BLaER1 treated with 17β-estradiol and CSF1 and Interleukin-3, amounts not matched to agents 10 nM and 100 nM (cell line): ENCODE measurements at regions not wholly inside any gene's neighbourhood (a gene's known extent, or its start where the extent isn't known, plus 50 kb on each side); places are given as distances from the start of the nearest gene placed in this dataset.
"Not testable (repeated sequence)": the region's sequence is repeated elsewhere in the genome, so short reads cannot be mapped to it uniquely, and the experiment has no call there.

Experiments
- H3K27ac ChIP-seq, 11 experiments: shearing (Covaris generic); formaldehyde crosslinking; 2 replicates each; pipeline ENCODE4 v1.8.1; 2022
- H3K27me3 ChIP-seq, 11 experiments: shearing (Covaris generic); formaldehyde crosslinking; 2 replicates each; pipeline ENCODE4 v1.8.1; 2022
- H3K36me3 ChIP-seq, 11 experiments: shearing (Covaris generic); formaldehyde crosslinking; 2 replicates each; pipeline ENCODE4 v1.8.1; 2022
- H3K4me1 ChIP-seq, 10 experiments: shearing (Covaris generic); formaldehyde crosslinking; 2 replicates each; pipeline ENCODE4 v1.8.1; 2022
- H3K4me2 ChIP-seq, 11 experiments: shearing (Covaris generic); formaldehyde crosslinking; 2 replicates each; pipeline ENCODE4 v1.8.1; 2022
- H3K4me3 ChIP-seq, 10 experiments: shearing (Covaris generic); formaldehyde crosslinking; 2 replicates each; pipeline ENCODE4 v1.8.1; 2022
- H3K9ac ChIP-seq, 11 experiments: shearing (Covaris generic); formaldehyde crosslinking; 2 replicates each; pipeline ENCODE4 v1.8.1; 2022
- H3K9me3 ChIP-seq, 11 experiments: shearing (Covaris generic); formaldehyde crosslinking; replicated peaks in 1 of 11; 2 replicates each; pipeline ENCODE4 v1.8.1; 2022
- H4K20me1 ChIP-seq, 11 experiments: shearing (Covaris generic); formaldehyde crosslinking; 2 replicates each; pipeline ENCODE4 v1.8.1; 2022
- Cebpa-rat ChIP-seq, 11 experiments: shearing (Covaris generic); IDR thresholded peaks; 2 replicates each; pipeline ENCODE4 v1.8.1; 2022

DNA sequence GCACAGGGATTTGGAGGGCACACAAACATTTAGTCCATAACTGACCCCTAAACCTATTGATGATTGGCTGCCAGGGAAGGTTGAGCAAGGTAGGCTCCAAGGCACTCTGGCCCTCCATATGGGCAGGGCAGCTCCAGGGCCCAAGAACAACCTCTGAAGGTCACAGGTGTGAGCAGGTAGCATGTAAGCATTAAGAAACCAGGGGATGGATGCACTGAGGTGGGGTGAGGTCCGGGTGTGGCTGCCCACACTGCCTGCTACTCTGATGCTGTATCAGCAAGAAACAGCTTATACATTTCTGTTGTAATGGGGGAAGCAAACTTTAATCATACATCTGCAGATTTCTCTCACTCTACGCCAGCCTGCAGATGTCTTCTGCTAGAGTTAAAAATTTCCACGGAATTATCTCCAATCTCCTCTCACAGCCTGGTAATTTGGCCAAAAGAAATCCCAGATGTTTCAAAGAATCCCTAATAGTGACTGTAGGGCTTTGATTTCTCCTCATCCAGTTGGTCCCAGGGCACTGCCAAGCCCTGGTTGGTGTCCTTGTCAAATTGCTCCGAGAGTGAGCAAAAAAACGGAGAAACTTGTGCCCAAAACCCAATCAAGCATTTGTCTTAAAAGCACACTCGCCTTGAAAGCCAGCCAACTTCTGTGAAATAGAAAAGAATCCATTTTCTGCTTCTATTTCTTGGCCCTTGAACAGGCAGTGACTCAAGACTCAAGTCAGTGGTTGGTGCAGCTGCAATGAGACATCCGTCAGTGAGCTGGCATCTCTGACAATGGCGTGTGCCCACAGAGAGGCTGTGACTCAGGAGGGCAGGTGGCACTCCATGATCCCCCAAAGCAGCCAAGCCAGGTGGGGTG, 72.5 kb upstream of the MRI1 start:
- H3K9ac ChIP-seq: no peak overlapping the region
- H4K20me1 ChIP-seq: no peaks in the 10 kb centered on the region
- no peak overlapping the region for H3K4me2 ChIP-seq
- H3K9me3 ChIP-seq: peaks cover 0 to 7% (median 0%) of the 10 kb centered on the region in 11 experiments; a peak in 1 of 22 replicates
- no peak overlapping the region for H3K4me3 ChIP-seq
- no peaks in the 10 kb centered on the region for H3K27me3 ChIP-seq
- H3K27ac ChIP-seq: no peak overlapping the region
- TF ChIP-seq Cebpa-rat (IDR thresholded peaks at IDR 0.05): no peak
- peaks cover 0 to 14% (median 7%) of the 10 kb centered on the region in 10 experiments; a peak in 9 of 20 replicates for H3K4me1 ChIP-seq
- no peaks in the 10 kb centered on the region for H3K36me3 ChIP-seq

DNA sequence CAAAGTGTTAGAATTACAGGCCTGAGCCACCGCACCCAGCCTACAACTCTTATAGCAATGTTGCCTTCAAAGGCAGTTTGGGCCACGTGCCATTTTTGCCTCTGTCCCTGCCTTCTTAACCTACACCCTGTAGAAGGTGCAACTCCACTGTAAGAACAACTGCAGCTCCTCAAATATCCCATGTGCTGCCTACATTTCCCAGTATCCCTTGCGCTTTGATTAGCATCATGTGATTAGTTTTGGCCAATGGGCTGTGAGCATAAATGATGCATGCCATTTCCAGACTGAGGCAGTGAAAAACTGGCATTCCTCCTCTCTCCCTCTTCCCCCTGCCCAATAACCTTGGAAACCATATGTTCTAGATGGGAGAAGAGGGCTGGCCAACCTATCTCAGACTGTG, 75.2 kb upstream of the MRI1 start:
- no peak for TF ChIP-seq Cebpa-rat (IDR thresholded peaks at IDR 0.05)
- Histone ChIP-seq H3K9me3 (no peaks in the 10 kb centered on the region), H3K9ac (no peak overlapping the region), H3K4me1 (peaks cover 13 to 34% (median 23%) of the 10 kb centered on the region in 10 experiments), H3K36me3 (no peaks in the 10 kb centered on the region), H3K4me2 (no peak overlapping the region), H3K27me3 (no peaks in the 10 kb centered on the region), H4K20me1 (no peaks in the 10 kb centered on the region), H3K4me3 (no peak overlapping the region), H3K27ac (no peak overlapping the region)

DNA sequence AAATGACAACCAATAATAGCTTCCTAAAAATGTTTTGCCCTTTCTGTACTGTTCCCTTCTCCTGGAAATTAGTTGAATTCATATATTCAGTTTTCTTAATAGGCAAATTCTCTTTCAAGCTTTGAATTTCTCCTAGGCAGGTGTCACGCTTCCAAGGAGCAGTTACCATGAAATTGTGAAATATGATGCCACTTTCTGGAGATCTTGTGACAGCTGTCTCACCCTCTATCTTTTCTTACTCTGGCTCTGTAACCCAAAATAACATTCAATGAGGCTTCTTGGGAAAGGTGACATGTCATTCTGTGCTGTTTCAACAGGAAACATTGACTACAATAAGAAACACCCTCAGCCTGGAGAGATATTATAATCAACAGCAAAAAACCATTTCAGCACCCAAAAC, 80.3 kb upstream of the MRI1 start:
- Histone ChIP-seq H3K27ac (no peak overlapping the region), H3K4me2 (no peak overlapping the region), H4K20me1 (no peaks in the 10 kb centered on the region), H3K4me1 (peaks cover 13 to 25% (median 16%) of the 10 kb centered on the region in 10 experiments), H3K27me3 (no peaks in the 10 kb centered on the region), H3K9me3 (peaks cover 20 to 28% (median 23%) of the 10 kb centered on the region in 11 experiments), H3K4me3 (no peak overlapping the region), H3K9ac (no peak overlapping the region), H3K36me3 (no peaks in the 10 kb centered on the region)
- no peak for TF ChIP-seq Cebpa-rat (IDR thresholded peaks at IDR 0.05)

DNA sequence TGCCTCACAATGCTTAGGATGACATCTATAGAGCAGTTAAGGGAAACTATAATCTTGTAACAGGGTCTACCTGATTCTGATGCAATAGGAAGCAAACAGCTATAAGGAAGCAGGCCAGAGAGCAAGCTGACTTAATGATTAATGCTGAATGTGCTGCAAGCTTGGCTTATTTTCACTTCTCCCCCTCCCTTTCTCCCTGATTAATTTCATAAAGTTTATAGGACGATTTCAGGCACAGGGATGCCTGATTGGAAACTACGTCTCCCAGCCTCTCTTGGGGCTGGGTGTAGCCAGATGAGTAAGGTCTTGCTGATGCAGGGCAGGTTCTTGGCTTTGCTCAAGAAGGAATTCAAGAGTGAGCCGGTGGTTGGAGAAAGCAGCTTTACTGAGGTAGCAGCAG, 82.8 kb upstream of the MRI1 start:
- H3K27ac ChIP-seq: no peak overlapping the region

DNA sequence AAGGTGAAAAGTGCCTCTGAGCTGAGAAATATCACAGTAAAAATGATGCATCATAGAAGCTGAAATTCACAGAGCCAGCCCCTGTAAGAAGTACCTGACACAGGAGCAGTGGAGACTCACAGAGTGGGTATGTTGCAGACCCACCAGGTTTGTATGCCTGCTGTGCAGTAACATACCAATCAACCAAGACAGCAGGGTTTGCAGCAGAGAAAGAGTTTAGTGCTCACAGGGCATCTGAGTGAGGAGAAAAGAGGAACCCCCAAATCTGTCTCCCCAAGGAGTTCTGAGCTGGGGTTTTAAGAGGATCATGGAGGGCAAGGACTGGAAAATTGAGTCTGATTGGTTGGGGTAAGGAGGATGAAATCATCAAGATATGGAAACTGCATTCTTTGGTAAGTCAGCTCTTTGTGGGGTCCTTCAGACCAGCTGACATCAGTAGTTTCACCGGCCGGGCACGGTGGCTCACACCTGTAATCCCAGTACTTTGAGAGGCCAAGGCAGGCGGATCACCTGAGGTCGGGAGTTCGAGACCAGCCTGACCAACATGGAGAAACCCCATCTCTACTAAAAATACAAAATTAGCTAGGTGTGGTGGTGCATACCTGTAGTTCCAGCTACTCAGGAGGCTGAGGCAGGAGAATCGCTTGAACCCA, 83.5 kb upstream of the MRI1 start:
- H3K4me1 ChIP-seq: peaks cover 6 to 19% (median 12%) of the 10 kb centered on the region in 10 experiments
- H3K36me3 ChIP-seq, H3K27me3 ChIP-seq, H4K20me1 ChIP-seq, H3K9ac ChIP-seq, H3K27ac ChIP-seq, H3K4me2 ChIP-seq, H3K4me3 ChIP-seq: not testable (repeated sequence)
- peaks cover 26 to 53% (median 41%) of the 10 kb centered on the region in 11 experiments for H3K9me3 ChIP-seq

More for the DNA sequence above, 82.8 kb upstream of the MRI1 start:
- Histone ChIP-seq H4K20me1 (no peaks in the 10 kb centered on the region), H3K27me3 (no peaks in the 10 kb centered on the region), H3K4me1 (peaks cover 13 to 25% (median 16%) of the 10 kb centered on the region in 10 experiments), H3K4me2 (no peak overlapping the region), H3K4me3 (no peak overlapping the region), H3K36me3 (no peaks in the 10 kb centered on the region), H3K9ac (no peak overlapping the region), H3K9me3 (peaks cover 26 to 51% (median 39%) of the 10 kb centered on the region in 11 experiments)
- TF ChIP-seq Cebpa-rat (IDR thresholded peaks at IDR 0.05): no peak

DNA sequence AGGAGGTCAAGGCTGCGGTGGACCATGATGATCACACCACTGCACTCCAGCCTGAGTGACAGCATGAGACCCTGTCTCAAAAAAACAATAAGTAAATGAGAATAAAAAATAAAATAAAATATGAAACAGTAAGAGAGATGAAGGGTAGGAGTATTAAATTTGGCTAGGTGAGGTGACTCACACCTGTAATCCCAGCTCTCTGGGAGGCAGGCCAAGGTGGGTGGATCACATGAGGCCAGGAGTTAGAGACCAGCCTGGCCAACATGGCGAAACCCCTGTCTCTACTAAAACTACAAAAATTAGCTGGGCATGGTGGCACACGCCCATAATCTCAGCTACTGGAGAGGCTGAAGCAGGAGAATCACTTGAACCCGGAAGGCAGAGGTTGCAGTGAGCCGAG, 87.4 kb upstream of the MRI1 start:
- peaks cover 41 to 74% (median 59%) of the 10 kb centered on the region in 11 experiments for H3K9me3 ChIP-seq
- not testable (repeated sequence) for H3K36me3 ChIP-seq, H3K4me3 ChIP-seq, H3K4me2 ChIP-seq, H4K20me1 ChIP-seq, H3K9ac ChIP-seq, H3K4me1 ChIP-seq, H3K27me3 ChIP-seq, H3K27ac ChIP-seq

DNA sequence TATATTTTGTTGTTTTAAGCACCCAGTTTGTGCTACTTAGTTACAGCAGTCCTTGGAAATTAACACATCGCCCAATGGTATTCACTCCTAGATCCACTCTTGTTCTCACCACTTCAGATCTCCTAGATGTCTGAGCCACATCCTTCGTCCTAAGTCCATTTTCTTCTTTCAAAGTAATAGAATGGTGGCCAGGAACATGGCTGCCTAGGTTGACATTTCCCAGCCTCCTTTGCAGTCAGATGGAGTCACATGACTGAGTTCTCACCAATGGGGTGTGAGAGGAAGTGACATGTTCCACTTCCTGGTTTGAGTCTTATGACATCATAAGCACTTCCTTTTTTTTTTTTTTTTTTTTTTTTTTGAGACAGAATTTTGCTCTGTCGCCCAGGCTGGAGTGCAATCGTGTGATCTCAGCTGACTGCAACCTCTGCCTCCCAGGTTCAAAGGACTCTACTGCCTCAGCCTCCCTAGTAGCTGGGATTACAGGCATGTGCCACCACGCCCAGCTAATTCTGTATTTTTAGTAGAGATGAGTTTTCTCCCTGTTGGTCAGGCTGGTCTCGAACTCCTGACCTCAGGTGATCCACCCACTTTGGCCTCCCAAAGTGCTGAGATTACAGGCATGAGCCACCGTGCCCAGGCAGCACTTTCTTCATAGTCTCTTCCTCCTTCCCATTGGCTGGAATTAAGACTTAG, 91.7 kb upstream of the MRI1 start:
- H3K36me3 ChIP-seq, H4K20me1 ChIP-seq, H3K27me3 ChIP-seq, H3K9ac ChIP-seq, H3K4me2 ChIP-seq, H3K4me1 ChIP-seq: not testable (repeated sequence)
- Histone ChIP-seq H3K4me3 (peak overlapping the region in 4 of 10 experiments; percentile 1 to 21 (median 8); a peak in 3 of 20 replicates), H3K9me3 (peaks cover 17 to 46% (median 30%) of the 10 kb centered on the region in 11 experiments), H3K27ac (peak overlapping the region in 3 of 11 experiments; percentile 2 to 33 (median 5); a peak in 2 of 22 replicates)

DNA sequence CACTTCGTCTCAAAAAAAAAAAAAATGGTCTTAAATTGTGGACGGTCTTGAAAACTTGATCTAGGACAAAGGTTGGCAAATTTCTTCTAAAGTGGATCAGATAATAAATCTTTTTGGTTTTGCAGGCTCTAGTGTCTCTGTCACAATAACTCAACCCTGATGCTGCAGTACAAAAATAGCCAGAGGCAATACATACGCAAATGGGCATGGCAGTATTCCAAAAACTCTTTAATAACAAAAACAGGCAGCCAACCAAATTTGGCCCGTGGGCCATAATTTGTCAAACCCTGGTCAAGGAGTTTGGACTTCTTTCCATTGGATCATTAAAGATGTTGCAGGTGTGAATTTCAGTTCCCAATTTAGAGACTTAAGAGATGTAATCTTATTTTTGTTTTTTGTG, 93.5 kb upstream of the MRI1 start:
- H3K9ac ChIP-seq: no peak overlapping the region
- H3K36me3 ChIP-seq: 0 out of 22 replicates have a peak, but pooled peaks cover 0 to 5% (median 0%) of the 10 kb centered on the region in 11 experiments
- H3K27ac ChIP-seq: no peak overlapping the region
- no peak overlapping the region for H3K4me3 ChIP-seq
- H3K4me2 ChIP-seq: no peak overlapping the region
- peaks cover 17 to 34% (median 21%) of the 10 kb centered on the region in 11 experiments for H3K9me3 ChIP-seq
- no peak for TF ChIP-seq Cebpa-rat (IDR thresholded peaks at IDR 0.05)
- H3K4me1 ChIP-seq: peaks cover 0 to 4% (median 0%) of the 10 kb centered on the region in 10 experiments; a peak in 3 of 20 replicates
- no peaks in the 10 kb centered on the region for H4K20me1 ChIP-seq
- no peaks in the 10 kb centered on the region for H3K27me3 ChIP-seq

DNA sequence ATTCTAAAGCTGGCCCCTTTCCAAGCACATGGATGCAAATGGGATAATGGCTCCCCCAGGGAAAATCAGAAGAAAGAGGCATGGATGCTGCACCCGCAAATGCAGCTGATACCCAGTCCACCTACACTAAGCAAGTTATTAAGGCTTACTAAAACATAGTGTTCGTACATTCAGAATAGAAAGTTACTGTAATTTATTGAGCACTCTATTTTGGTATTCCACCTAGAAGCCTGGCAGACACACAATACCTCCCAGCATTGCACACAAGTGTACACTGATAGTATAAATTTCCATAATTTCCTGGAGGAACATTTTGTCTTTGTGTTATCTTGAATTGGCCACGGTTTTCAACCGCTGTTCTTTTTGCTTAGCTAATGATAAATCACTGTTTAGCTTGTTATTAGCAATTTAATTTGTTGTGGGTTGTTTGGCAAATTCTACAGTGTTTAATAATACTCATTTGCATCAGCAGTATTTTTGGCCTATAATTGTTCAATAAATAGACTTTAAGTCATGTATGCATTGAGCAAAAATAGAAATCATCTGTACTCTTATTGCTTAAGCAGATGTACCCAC, 94.5 kb upstream of the MRI1 start:
- no peak for TF ChIP-seq Cebpa-rat (IDR thresholded peaks at IDR 0.05)
- Histone ChIP-seq H3K4me3 (no peak overlapping the region), H3K4me1 (peaks cover 0 to 7% (median 0%) of the 10 kb centered on the region in 10 experiments; a peak in 2 of 20 replicates), H3K9me3 (peaks cover 16 to 27% (median 19%) of the 10 kb centered on the region in 11 experiments), H3K27ac (no peak overlapping the region), H3K9ac (no peak overlapping the region), H3K27me3 (no peaks in the 10 kb centered on the region), H3K36me3 (0 out of 22 replicates have a peak, but pooled peaks cover 0 to 5% (median 0%) of the 10 kb centered on the region in 11 experiments), H4K20me1 (no peaks in the 10 kb centered on the region), H3K4me2 (no peak overlapping the region)
